Activated T-cell treated with anti-CD3 and anti-CD28 coated beads, Interleukin-2, amount 50 U/mL, for 72 hours (primary cell): ENCODE measurements at regions not wholly inside any gene's neighbourhood (a gene's known extent, or its start where the extent isn't known, plus 50 kb on each side); places are given as distances from the start of the nearest gene placed in this dataset.

Experiments
- ATAC-seq, 2 donors: fragments of 150-1000 bp; cut with Tn5 transposase; replicated peaks in 1 of 2; 2 replicates each; pipeline ENCODE4 v1.10.0; 2021; ENCODE audit warnings: moderate library complexity in 2 of 2, mild to moderate bottlenecking in 1 of 2
- DNase-seq, 2 donors: peaks; one replicate each; pipeline ENCODE4 v3.0.0; 2021 to 2022; ENCODE audit warnings: mixed read lengths in 1 of 2
- H3K27ac Mint-ChIP-seq: one replicate; pipeline ENCODE4 v1.8.0; 2022; ENCODE audit warnings: mild to moderate bottlenecking, moderate library complexity, mixed read lengths
- H3K27me3 Mint-ChIP-seq: one replicate; pipeline ENCODE4 v1.8.0; 2022; ENCODE audit warnings: low read depth, mixed read lengths
- H3K36me3 Mint-ChIP-seq, 2 donors: one replicate each; pipeline ENCODE4 v1.8.0; 2022; ENCODE audit warnings: mixed read lengths in 2 of 2, mild to moderate bottlenecking in 1 of 2; ENCODE audit not compliant: insufficient read depth in 2 of 2
- H3K4me1 Mint-ChIP-seq: one replicate; pipeline ENCODE4 v1.8.0; 2022; ENCODE audit warnings: low read depth, mixed read lengths
- H3K4me3 Mint-ChIP-seq, 2 donors: one replicate each; pipeline ENCODE4 v1.8.0; 2022; ENCODE audit warnings: mild to moderate bottlenecking in 2 of 2, mixed read lengths in 2 of 2, moderate library complexity in 2 of 2
- H3K9me3 Mint-ChIP-seq, 2 donors: one replicate each; pipeline ENCODE4 v1.8.0; 2022; ENCODE audit warnings: mixed read lengths in 2 of 2

- Mint-ChIP-seq H3K27ac (no peak overlapping the region), H3K4me1 (no peaks in the 10 kb centered on the region), H3K27me3 (no peaks in the 10 kb centered on the region), H3K36me3 (no peaks in the 10 kb centered on the region), H3K9me3 (no peaks in the 10 kb centered on the region), H3K4me3 (no peak overlapping the region)
- no peak for ATAC-seq
- DNase-seq = no peak
These were observed 287.2 kb upstream of the POU3F2 start for GRCh38 chr6:98547151-98547550.

- no peak for DNase-seq
- Mint-ChIP-seq H3K27me3 (no peaks in the 10 kb centered on the region), H3K27ac (no peak overlapping the region), H3K36me3 (no peaks in the 10 kb centered on the region), H3K4me1 (no peaks in the 10 kb centered on the region), H3K9me3 (no peaks in the 10 kb centered on the region), H3K4me3 (no peak overlapping the region)
- no peak for ATAC-seq
These were observed 286.7 kb upstream of the POU3F2 start for GRCh38 chr6:98547634-98548033.

GRCh38 chr6:98548301-98548700 is 286.1 kb upstream of the POU3F2 start:
- Mint-ChIP-seq H3K27me3 (no peaks in the 10 kb centered on the region), H3K4me3 (no peak overlapping the region), H3K36me3 (no peaks in the 10 kb centered on the region), H3K27ac (no peak overlapping the region), H3K4me1 (no peaks in the 10 kb centered on the region), H3K9me3 (no peaks in the 10 kb centered on the region)
- ATAC-seq (no peak), DNase-seq (no peak)

GRCh38 chr6:98560418-98560817 is 274.0 kb upstream of the POU3F2 start:
- no peaks in the 10 kb centered on the region for H3K9me3 Mint-ChIP-seq
- no peaks in the 10 kb centered on the region for H3K27me3 Mint-ChIP-seq
- no peak overlapping the region for H3K27ac Mint-ChIP-seq
- DNase-seq = no peak
- no peaks in the 10 kb centered on the region for H3K4me1 Mint-ChIP-seq
- no peaks in the 10 kb centered on the region for H3K36me3 Mint-ChIP-seq
- ATAC-seq = no peak
- no peak overlapping the region for H3K4me3 Mint-ChIP-seq

- no peaks in the 10 kb centered on the region for H3K4me1 Mint-ChIP-seq
- H3K27me3 Mint-ChIP-seq = no peaks in the 10 kb centered on the region
- no peak overlapping the region for H3K27ac Mint-ChIP-seq
- H3K9me3 Mint-ChIP-seq = no peaks in the 10 kb centered on the region
- no peak overlapping the region for H3K4me3 Mint-ChIP-seq
- no peaks in the 10 kb centered on the region for H3K36me3 Mint-ChIP-seq
- DNase-seq (no peak), ATAC-seq (no peak)
These were observed 273.5 kb upstream of the POU3F2 start for GRCh38 chr6:98560841-98561240.

GRCh38 chr6:98566126-98566525 is 268.2 kb upstream of the POU3F2 start:
- Mint-ChIP-seq H3K27ac (peak overlapping the region; percentile 16), H3K27me3 (no peaks in the 10 kb centered on the region), H3K4me3 (no peak overlapping the region), H3K36me3 (no peaks in the 10 kb centered on the region), H3K4me1 (no peaks in the 10 kb centered on the region), H3K9me3 (no peaks in the 10 kb centered on the region)
- ATAC-seq (no peak), DNase-seq (no peak)

- H3K27ac Mint-ChIP-seq = no peak overlapping the region
- DNase-seq (no peak), ATAC-seq (no peak)
- H3K9me3 Mint-ChIP-seq = no peaks in the 10 kb centered on the region
- no peaks in the 10 kb centered on the region for H3K4me1 Mint-ChIP-seq
- H3K27me3 Mint-ChIP-seq = no peaks in the 10 kb centered on the region
- H3K4me3 Mint-ChIP-seq = no peak overlapping the region
- no peaks in the 10 kb centered on the region for H3K36me3 Mint-ChIP-seq
These were observed 261.8 kb upstream of the POU3F2 start for GRCh38 chr6:98572579-98572978.

GRCh38 chr6:98574984-98575383 is 259.4 kb upstream of the POU3F2 start:
- DNase-seq (no peak), ATAC-seq (no peak)
- no peaks in the 10 kb centered on the region for H3K4me1 Mint-ChIP-seq
- H3K4me3 Mint-ChIP-seq = no peak overlapping the region
- no peaks in the 10 kb centered on the region for H3K27me3 Mint-ChIP-seq
- H3K36me3 Mint-ChIP-seq = no peaks in the 10 kb centered on the region
- no peak overlapping the region for H3K27ac Mint-ChIP-seq
- H3K9me3 Mint-ChIP-seq = no peaks in the 10 kb centered on the region

GRCh38 chr6:98576791-98577190 is 257.6 kb upstream of the POU3F2 start:
- DNase-seq = no peak
- Mint-ChIP-seq H3K9me3 (no peaks in the 10 kb centered on the region), H3K27ac (no peak overlapping the region), H3K36me3 (no peaks in the 10 kb centered on the region), H3K4me1 (no peaks in the 10 kb centered on the region), H3K27me3 (no peaks in the 10 kb centered on the region), H3K4me3 (no peak overlapping the region)
- no peak for ATAC-seq

- H3K27me3 Mint-ChIP-seq = no peaks in the 10 kb centered on the region
- no peaks in the 10 kb centered on the region for H3K9me3 Mint-ChIP-seq
- no peaks in the 10 kb centered on the region for H3K36me3 Mint-ChIP-seq
- no peak overlapping the region for H3K27ac Mint-ChIP-seq
- ATAC-seq (no peak), DNase-seq (no peak)
- H3K4me3 Mint-ChIP-seq = no peak overlapping the region
- H3K4me1 Mint-ChIP-seq = no peaks in the 10 kb centered on the region
These were observed 256.4 kb upstream of the POU3F2 start for GRCh38 chr6:98578016-98578415.

GRCh38 chr6:98579079-98579478 is 255.3 kb upstream of the POU3F2 start:
- Mint-ChIP-seq H3K36me3 (no peaks in the 10 kb centered on the region), H3K4me1 (no peaks in the 10 kb centered on the region), H3K4me3 (no peak overlapping the region), H3K9me3 (no peaks in the 10 kb centered on the region), H3K27me3 (no peaks in the 10 kb centered on the region), H3K27ac (no peak overlapping the region)
- ATAC-seq = no peak
- DNase-seq = no peak

- Mint-ChIP-seq H3K27ac (no peak overlapping the region), H3K27me3 (no peaks in the 10 kb centered on the region), H3K36me3 (no peaks in the 10 kb centered on the region), H3K4me1 (no peaks in the 10 kb centered on the region), H3K4me3 (no peak overlapping the region), H3K9me3 (no peaks in the 10 kb centered on the region)
- ATAC-seq (no peak), DNase-seq (no peak)
These were observed 254.4 kb upstream of the POU3F2 start for GRCh38 chr6:98579941-98580340.

GRCh38 chr6:98581705-98582104 is 252.7 kb upstream of the POU3F2 start:
- H3K4me1 Mint-ChIP-seq = no peaks in the 10 kb centered on the region
- H3K36me3 Mint-ChIP-seq = no peaks in the 10 kb centered on the region
- H3K27ac Mint-ChIP-seq = no peak overlapping the region
- no peak overlapping the region for H3K4me3 Mint-ChIP-seq
- H3K27me3 Mint-ChIP-seq = no peaks in the 10 kb centered on the region
- no peaks in the 10 kb centered on the region for H3K9me3 Mint-ChIP-seq
- ATAC-seq = no peak
- no peak for DNase-seq

- Mint-ChIP-seq H3K27ac (no peak overlapping the region), H3K27me3 (no peaks in the 10 kb centered on the region), H3K4me1 (no peaks in the 10 kb centered on the region), H3K9me3 (no peaks in the 10 kb centered on the region), H3K36me3 (no peaks in the 10 kb centered on the region), H3K4me3 (no peak overlapping the region)
- DNase-seq = no peak
- ATAC-seq = no peak
These were observed 250.9 kb upstream of the POU3F2 start for GRCh38 chr6:98583506-98583905.

GRCh38 chr6:98586163-98586562 is 248.2 kb upstream of the POU3F2 start:
- ATAC-seq (no peak), DNase-seq (no peak)
- Mint-ChIP-seq H3K4me1 (no peaks in the 10 kb centered on the region), H3K9me3 (no peaks in the 10 kb centered on the region), H3K27ac (no peak overlapping the region), H3K36me3 (no peaks in the 10 kb centered on the region), H3K4me3 (no peak overlapping the region), H3K27me3 (no peaks in the 10 kb centered on the region)
